ENCODE measurements at regions not wholly inside any gene's neighbourhood (a gene's known extent, or its start where the extent isn't known, plus 50 kb on each side); places are given as distances from the start of the nearest gene placed in this dataset.

DNA sequence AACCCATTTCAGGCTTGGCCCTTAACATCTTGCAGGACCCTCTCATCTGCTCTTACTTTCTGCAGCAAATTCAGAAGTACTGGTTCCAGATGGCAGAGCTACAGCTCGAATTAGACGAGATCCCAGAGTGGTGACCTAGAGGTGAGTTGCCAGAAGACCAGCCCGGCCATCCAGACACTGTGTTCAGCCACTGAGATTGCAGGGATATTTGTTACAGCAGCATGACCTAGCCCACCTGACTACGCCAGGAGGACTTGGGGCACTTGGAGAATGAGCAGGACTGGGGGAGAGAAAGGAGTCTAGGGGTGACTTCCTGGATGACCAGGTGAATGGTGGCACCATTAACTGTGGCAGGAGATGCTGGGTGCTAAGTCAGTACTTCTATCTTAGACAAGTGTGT, 67.2 kb upstream of the ID2 start:
- DNase-seq (ENCODE audit: low read depth, low spot score) = no peak
- Histone ChIP-seq H3K79me2 (ENCODE audit: insufficient read depth, low read length) (no peaks in the 10 kb centered on the region), H3K36me3 (ENCODE audit: control insufficient read depth in 1 of 2, insufficient read depth in 2 of 2, low read length in 2 of 2) (no peaks in the 10 kb centered on the region), H3K9me2 (ENCODE audit: insufficient read depth) (no peaks in the 10 kb centered on the region), H3K4me1 (ENCODE audit: control insufficient read depth in 1 of 2, insufficient read depth in 2 of 2, low read length in 2 of 2) (peaks cover 4% of the 10 kb centered on the region in 2 experiments; a peak in 3 of 4 replicates), H3K9me3 (ENCODE audit: control insufficient read depth in 1 of 2, insufficient read depth in 1 of 2, low read depth in 1 of 2, low read length in 2 of 2) (no peaks in the 10 kb centered on the region), H3K4me2 (ENCODE audit: low read length) (no peak overlapping the region), H3K27me3 (ENCODE audit: insufficient read depth, low read length) (no peaks in the 10 kb centered on the region), H2AFZ (ENCODE audit: low read depth, low read length, poor library complexity, severe bottlenecking) (no peak overlapping the region), H3K4me3 (replicated peaks in 1 of 2; ENCODE audit: low read depth in 1 of 2, low read length in 2 of 2) (no peak overlapping the region), H3K27ac (ENCODE audit: low read depth, low read length) (no peak overlapping the region), H3K9ac (ENCODE audit: low read length) (no peak overlapping the region), H4K20me1 (ENCODE audit: insufficient read depth) (no peaks in the 10 kb centered on the region)
- ATAC-seq = no peak
- ChIA-PET RAD21 (ENCODE audit: low non-redundant PET in 1 of 2, low total read pairs in 2 of 2, uncharacterized antibody in 2 of 2, unreplicated experiment in 2 of 2) (no interaction called here), POLR2A (no interaction called here), CTCF (no interaction called here)
- TF ChIP-seq YY1 (IDR thresholded peaks at IDR 0.05; ENCODE audit: extremely low read depth, insufficient replicate concordance, low read depth, low read length) (no peak), POLR2A (IDR thresholded peaks at IDR 0.05; ENCODE audit: borderline replicate concordance, extremely low read depth, insufficient read depth, insufficient read length) (no peak), FOSL1 (IDR thresholded peaks at IDR 0.05; ENCODE audit: low read depth) (no peak), RAD21 (IDR thresholded peaks at IDR 0.05; ENCODE audit: low read depth) (no peak), SP1 (IDR thresholded peaks at IDR 0.05; ENCODE audit: low read depth) (no peak), EGR1 (IDR thresholded peaks at IDR 0.05; ENCODE audit: low read depth) (no peak), SIN3A (IDR thresholded peaks at IDR 0.05; ENCODE audit: low read depth) (no peak), POLR2AphosphoS5 (IDR thresholded peaks at IDR 0.05; ENCODE audit: low read depth, low read length) (no peak), ZFX (IDR thresholded peaks at IDR 0.05) (no peak)
- TF ChIP-seq, protein P1, sequence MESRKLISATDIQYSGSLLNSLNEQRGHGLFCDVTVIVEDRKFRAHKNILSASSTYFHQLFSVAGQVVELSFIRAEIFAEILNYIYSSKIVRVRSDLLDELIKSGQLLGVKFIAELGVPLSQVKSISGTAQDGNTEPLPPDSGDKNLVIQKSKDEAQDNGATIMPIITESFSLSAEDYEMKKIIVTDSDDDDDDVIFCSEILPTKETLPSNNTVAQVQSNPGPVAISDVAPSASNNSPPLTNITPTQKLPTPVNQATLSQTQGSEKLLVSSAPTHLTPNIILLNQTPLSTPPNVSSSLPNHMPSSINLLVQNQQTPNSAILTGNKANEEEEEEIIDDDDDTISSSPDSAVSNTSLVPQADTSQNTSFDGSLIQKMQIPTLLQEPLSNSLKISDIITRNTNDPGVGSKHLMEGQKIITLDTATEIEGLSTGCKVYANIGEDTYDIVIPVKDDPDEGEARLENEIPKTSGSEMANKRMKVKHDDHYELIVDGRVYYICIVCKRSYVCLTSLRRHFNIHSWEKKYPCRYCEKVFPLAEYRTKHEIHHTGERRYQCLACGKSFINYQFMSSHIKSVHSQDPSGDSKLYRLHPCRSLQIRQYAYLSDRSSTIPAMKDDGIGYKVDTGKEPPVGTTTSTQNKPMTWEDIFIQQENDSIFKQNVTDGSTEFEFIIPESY (IDR thresholded peaks at IDR 0.05; ENCODE audit: extremely low read depth, insufficient replicate concordance, low read length) = no peak
- BruUV-seq (replicated peaks) = no TSS peak
- intact Hi-C loops (cut with micrococcal nuclease) = no loop called here

DNA sequence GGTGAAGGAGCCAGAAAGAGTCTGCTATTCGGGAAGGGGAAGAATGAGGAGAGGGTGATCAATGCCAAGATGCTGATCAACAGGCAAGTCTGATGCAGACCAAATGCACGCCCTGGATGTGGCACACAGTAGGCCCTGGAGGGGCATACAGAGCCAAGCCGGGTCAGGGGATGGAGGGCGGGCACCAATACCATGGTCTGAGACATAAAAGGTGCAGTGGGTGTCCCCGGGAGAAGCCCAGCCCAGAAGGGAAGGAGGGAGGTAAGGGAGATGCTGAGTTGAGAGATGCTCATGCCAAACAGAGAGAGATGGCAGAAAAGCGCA, 66.6 kb upstream of the ID2 start:
- intact Hi-C loops (cut with micrococcal nuclease) = no loop called here
- no peaks in the 10 kb centered on the region for H3K9me3 ChIP-seq (ENCODE audit: control insufficient read depth in 1 of 2, insufficient read depth in 1 of 2, low read depth in 1 of 2, low read length in 2 of 2)
- BruUV-seq (replicated peaks) = no TSS peak
- no peaks in the 10 kb centered on the region for H3K36me3 ChIP-seq (ENCODE audit: control insufficient read depth in 1 of 2, insufficient read depth in 2 of 2, low read length in 2 of 2)
- no peak overlapping the region for H3K9ac ChIP-seq (ENCODE audit: low read length)
- H3K4me2 ChIP-seq (ENCODE audit: low read length) = no peak overlapping the region
- no peak overlapping the region for H3K27ac ChIP-seq (ENCODE audit: low read depth, low read length)
- H3K4me3 ChIP-seq (replicated peaks in 1 of 2; ENCODE audit: low read depth in 1 of 2, low read length in 2 of 2) = no peak overlapping the region
- POLR2A ChIA-PET = no interaction called here
- no peak overlapping the region for H2AFZ ChIP-seq (ENCODE audit: low read depth, low read length, poor library complexity, severe bottlenecking)
- no peaks in the 10 kb centered on the region for H3K27me3 ChIP-seq (ENCODE audit: insufficient read depth, low read length)
- no peaks in the 10 kb centered on the region for H3K4me1 ChIP-seq (ENCODE audit: control insufficient read depth in 1 of 2, insufficient read depth in 2 of 2, low read length in 2 of 2)
- TF ChIP-seq ZNF274 (IDR thresholded peaks at IDR 0.05; ENCODE audit: low read depth, low read length) = no peak
- TF ChIP-seq, protein P2, sequence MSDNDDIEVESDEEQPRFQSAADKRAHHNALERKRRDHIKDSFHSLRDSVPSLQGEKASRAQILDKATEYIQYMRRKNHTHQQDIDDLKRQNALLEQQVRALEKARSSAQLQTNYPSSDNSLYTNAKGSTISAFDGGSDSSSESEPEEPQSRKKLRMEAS (IDR thresholded peaks at IDR 0.05) = no peak
- no peak for TF ChIP-seq CBX3 (IDR thresholded peaks at IDR 0.05; ENCODE audit: low read depth)
- no peak for TF ChIP-seq ELF1 (IDR thresholded peaks at IDR 0.05; ENCODE audit: borderline replicate concordance, low read depth)
- TF ChIP-seq TCF7L2 (IDR thresholded peaks at IDR 0.05; ENCODE audit: borderline replicate concordance, extremely low read depth, insufficient read depth, insufficient read length) = no peak
- no peak for TF ChIP-seq EGR1 (IDR thresholded peaks at IDR 0.05; ENCODE audit: low read depth)
- no peak for TF ChIP-seq POLR2AphosphoS5 (IDR thresholded peaks at IDR 0.05; ENCODE audit: low read depth, low read length)
- no peak for TF ChIP-seq FOSL1 (IDR thresholded peaks at IDR 0.05; ENCODE audit: low read depth)
- TF ChIP-seq, protein P1 (IDR thresholded peaks at IDR 0.05; ENCODE audit: extremely low read depth, insufficient replicate concordance, low read length) = no peak
- no peak for TF ChIP-seq JUND (IDR thresholded peaks at IDR 0.05)
- TF ChIP-seq, protein P3, sequence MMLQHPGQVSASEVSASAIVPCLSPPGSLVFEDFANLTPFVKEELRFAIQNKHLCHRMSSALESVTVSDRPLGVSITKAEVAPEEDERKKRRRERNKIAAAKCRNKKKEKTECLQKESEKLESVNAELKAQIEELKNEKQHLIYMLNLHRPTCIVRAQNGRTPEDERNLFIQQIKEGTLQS (IDR thresholded peaks at IDR 0.05) = no peak
- TF ChIP-seq EZH2 (IDR thresholded peaks at IDR 0.05) = no peak
- no peak for TF ChIP-seq CEBPB (IDR thresholded peaks at IDR 0.05; ENCODE audit: low read depth)
- RAD21 ChIA-PET (ENCODE audit: low non-redundant PET in 1 of 2, low total read pairs in 2 of 2, uncharacterized antibody in 2 of 2, unreplicated experiment in 2 of 2) = no interaction called here
- H3K79me2 ChIP-seq (ENCODE audit: insufficient read depth, low read length) = no peaks in the 10 kb centered on the region
- no peak for DNase-seq (ENCODE audit: low read depth, low spot score)
- no peaks in the 10 kb centered on the region for H3K9me2 ChIP-seq (ENCODE audit: insufficient read depth)
- CTCF ChIA-PET = no interaction called here
- H4K20me1 ChIP-seq (ENCODE audit: insufficient read depth) = no peaks in the 10 kb centered on the region
- ATAC-seq = no peak
